NAMALWA (cell line): ENCODE measurements at regions not wholly inside any gene's neighbourhood (a gene's known extent, or its start where the extent isn't known, plus 50 kb on each side); places are given as distances from the start of the nearest gene placed in this dataset.
"Not testable (repeated sequence)": the region's sequence is repeated elsewhere in the genome, so short reads cannot be mapped to it uniquely, and the experiment has no call there.

ENCODE experiments used
- DNase-seq: peaks from one replicate; pipeline ENCODE4 v3.0.0-alpha.2; 2015; ENCODE audit warnings: low spot score

- no peak for DNase-seq
Observed at GRCh38 chr18:73544617-73545016, 603.0 kb downstream of the FBXO15 start.

GRCh38 chr18:73544032-73544431, 603.6 kb downstream of the FBXO15 start:
- DNase-seq, result no peak

GRCh38 chr18:73535990-73536389, 611.6 kb downstream of the FBXO15 start:
- no peak for DNase-seq

- DNase-seq, result no peak
Observed at GRCh38 chr18:73535189-73535588, 612.4 kb downstream of the FBXO15 start.

GRCh38 chr18:73531601-73532000, 616.0 kb downstream of the FBXO15 start:
- no peak for DNase-seq

- no peak for DNase-seq
Observed at GRCh38 chr18:73528066-73528465, 619.6 kb downstream of the FBXO15 start.

GRCh38 chr18:73520229-73520628, 627.4 kb downstream of the FBXO15 start:
- no peak for DNase-seq

GRCh38 chr18:73516056-73516455, 631.6 kb downstream of the FBXO15 start:
- not testable (repeated sequence) for DNase-seq

GRCh38 chr18:73514449-73514848, 633.2 kb downstream of the FBXO15 start:
- no peak for DNase-seq

GRCh38 chr18:73511771-73512503, 635.7 kb downstream of the FBXO15 start:
- DNase-seq, result no peak

GRCh38 chr18:73509460-73509859, 638.2 kb downstream of the FBXO15 start:
- DNase-seq, result no peak

- no peak for DNase-seq
Observed at GRCh38 chr18:73503326-73503725, 635.5 kb upstream of the NETO1 start.

- DNase-seq, result no peak
Observed at GRCh38 chr18:73487966-73488365, 620.2 kb upstream of the NETO1 start.

- no peak for DNase-seq
Observed at GRCh38 chr18:73485166-73485565, 617.4 kb upstream of the NETO1 start.

- DNase-seq, result no peak
Observed at GRCh38 chr18:73482901-73483300, 615.1 kb upstream of the NETO1 start.

- DNase-seq, result no peak
Observed at GRCh38 chr18:73479477-73479876, 611.7 kb upstream of the NETO1 start.

- DNase-seq, result no peak
Observed at GRCh38 chr18:73478191-73478590, 610.4 kb upstream of the NETO1 start.

- no peak for DNase-seq
Observed at GRCh38 chr18:73476031-73476430, 608.2 kb upstream of the NETO1 start.

- DNase-seq, result no peak
Observed at GRCh38 chr18:73462092-73462491, 594.3 kb upstream of the NETO1 start.

GRCh38 chr18:73461780-73462059, 593.9 kb upstream of the NETO1 start:
- DNase-seq, result no peak

GRCh38 chr18:73461038-73461779, 593.4 kb upstream of the NETO1 start:
- DNase-seq, result no peak

GRCh38 chr18:73458186-73458964, 590.6 kb upstream of the NETO1 start:
- DNase-seq, result no peak

GRCh38 chr18:73456643-73457042, 588.9 kb upstream of the NETO1 start:
- DNase-seq, result no peak
